ENCODE measurements at regions not wholly inside any gene's neighbourhood (a gene's known extent, or its start where the extent isn't known, plus 50 kb on each side); places are given as distances from the start of the nearest gene placed in this dataset.

- peak; percentile 30; the same call in 1 of the 2 replicates for TF ChIP-seq FOSL1 (IDR thresholded peaks at IDR 0.05; ENCODE audit: low read depth)
- TF ChIP-seq SIN3A (IDR thresholded peaks at IDR 0.05; ENCODE audit: low read depth) = no peak
- TF ChIP-seq CBX3 (IDR thresholded peaks at IDR 0.05; ENCODE audit: low read depth) = peak; percentile 67; the same call in 1 of the 2 replicates
- TF ChIP-seq EZH2 (IDR thresholded peaks at IDR 0.05) = no peak
- no peak for TF ChIP-seq REST (IDR thresholded peaks at IDR 0.05; ENCODE audit: low read depth)
- no peak for TF ChIP-seq ZNF274 (IDR thresholded peaks at IDR 0.05; ENCODE audit: low read depth, low read length)
- no peak for TF ChIP-seq ZFX (IDR thresholded peaks at IDR 0.05)
- no peak for TF ChIP-seq POLR2A (IDR thresholded peaks at IDR 0.05; ENCODE audit: borderline replicate concordance, extremely low read depth, insufficient read depth, insufficient read length)
These were observed 662.6 kb upstream of the ACVR2A start (continued) for GRCh38 chr2:147182260-147182659.

GRCh38 chr2:147181351-147182029, 663.3 kb upstream of the ACVR2A start:
- Histone ChIP-seq H3K4me1 (ENCODE audit: control insufficient read depth in 1 of 2, insufficient read depth in 2 of 2, low read length in 2 of 2) (peaks cover 8 to 12% of the 10 kb centered on the region in 2 experiments), H3K27ac (ENCODE audit: low read depth, low read length) (no peak overlapping the region), H3K4me2 (ENCODE audit: low read length) (peak overlapping the region; percentile 29; the same call in 1 of the 2 replicates), H3K79me2 (ENCODE audit: insufficient read depth, low read length) (no peaks in the 10 kb centered on the region), H3K9ac (ENCODE audit: low read length) (no peak overlapping the region), H3K9me3 (ENCODE audit: control insufficient read depth in 1 of 2, insufficient read depth in 1 of 2, low read depth in 1 of 2, low read length in 2 of 2) (no peaks in the 10 kb centered on the region), H3K9me2 (ENCODE audit: insufficient read depth) (no peaks in the 10 kb centered on the region), H3K27me3 (ENCODE audit: insufficient read depth, low read length) (no peaks in the 10 kb centered on the region), H3K36me3 (ENCODE audit: control insufficient read depth in 1 of 2, insufficient read depth in 2 of 2, low read length in 2 of 2) (no peaks in the 10 kb centered on the region), H2AFZ (ENCODE audit: low read depth, low read length, poor library complexity, severe bottlenecking) (no peak overlapping the region), H4K20me1 (ENCODE audit: insufficient read depth) (no peaks in the 10 kb centered on the region), H3K4me3 (replicated peaks in 1 of 2; ENCODE audit: low read depth in 1 of 2, low read length in 2 of 2) (no peak overlapping the region)
- ChIA-PET CTCF (no interaction called here), POLR2A (no interaction called here), RAD21 (ENCODE audit: low non-redundant PET in 1 of 2, low total read pairs in 2 of 2, uncharacterized antibody in 2 of 2, unreplicated experiment in 2 of 2) (no interaction called here)
- intact Hi-C loops (cut with micrococcal nuclease) = no loop called here
- ATAC-seq (no peak), DNase-seq (ENCODE audit: low read depth, low spot score) (no peak)
- BruUV-seq (replicated peaks) = no TSS peak
- TF ChIP-seq EZH2phosphoT487 (IDR thresholded peaks at IDR 0.05; ENCODE audit: borderline replicate concordance) (no peak), JUND (IDR thresholded peaks at IDR 0.05) (no peak), SRF (IDR thresholded peaks at IDR 0.05; ENCODE audit: low read depth) (no peak), POLR2A (IDR thresholded peaks at IDR 0.05; ENCODE audit: borderline replicate concordance, extremely low read depth, insufficient read depth, insufficient read length) (no peak), CEBPB (IDR thresholded peaks at IDR 0.05; ENCODE audit: low read depth) (no peak), RAD21 (IDR thresholded peaks at IDR 0.05; ENCODE audit: low read depth) (no peak), CTCF (IDR thresholded peaks at IDR 0.05 in 2 of 3, conservative IDR thresholded peaks at IDR 0.05 in 1 of 3; ENCODE audit: borderline replicate concordance in 1 of 3, insufficient read depth in 1 of 3, low read depth in 2 of 3, low read length in 2 of 3) (no peak), TCF7L2 (IDR thresholded peaks at IDR 0.05; ENCODE audit: borderline replicate concordance, extremely low read depth, insufficient read depth, insufficient read length) (no peak), EGR1 (IDR thresholded peaks at IDR 0.05; ENCODE audit: low read depth) (no peak), ZBTB33 (IDR thresholded peaks at IDR 0.05; ENCODE audit: extremely low read depth, insufficient replicate concordance, low read length) (no peak), CBX3 (IDR thresholded peaks at IDR 0.05; ENCODE audit: low read depth) (no peak)
